KG1 (cell line): ENCODE measurements at regions not wholly inside any gene's neighbourhood (a gene's known extent, or its start where the extent isn't known, plus 50 kb on each side); places are given as distances from the start of the nearest gene placed in this dataset.
A peak's percentile ranks its signal among the peaks of the same experiment; 100 is the strongest.

Source experiments
- DNase-seq: peaks from one replicate; lab custom pipeline; 2025; lab: John Stamatoyannopoulos, UW

DNA sequence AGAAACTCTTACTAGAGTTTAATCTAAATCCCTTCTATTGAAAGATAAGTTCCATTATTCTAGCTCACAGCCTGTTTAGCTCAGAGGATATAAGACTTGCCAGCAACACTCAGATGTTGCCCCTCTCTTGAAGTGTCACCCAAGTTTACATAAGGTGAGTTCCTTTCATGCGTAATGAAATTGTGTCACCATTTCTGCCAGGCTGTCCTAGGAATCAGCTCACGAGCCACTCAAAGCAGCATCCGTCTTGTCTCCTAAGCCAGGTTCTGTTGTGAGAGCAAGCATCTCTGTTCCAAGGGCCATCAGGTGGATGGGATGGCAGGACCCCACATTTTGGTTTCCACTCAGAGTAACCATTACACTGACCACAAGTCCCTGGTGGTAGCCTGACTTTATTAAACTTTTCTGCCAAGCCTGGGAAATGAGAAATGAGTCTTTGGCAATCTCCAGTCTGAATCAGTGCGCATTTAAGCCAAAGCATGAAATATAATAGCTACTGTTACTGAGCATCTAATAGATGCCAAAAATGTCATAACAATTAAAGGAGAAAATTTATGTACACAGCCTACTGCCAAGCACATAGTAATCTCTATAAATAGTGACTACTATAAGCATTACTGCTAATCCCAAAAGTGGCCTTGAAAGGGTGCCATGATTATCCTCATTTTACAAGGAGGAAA lies 179.6 kb upstream of the MIR17HG start:
- DNase-seq: no peak

DNA sequence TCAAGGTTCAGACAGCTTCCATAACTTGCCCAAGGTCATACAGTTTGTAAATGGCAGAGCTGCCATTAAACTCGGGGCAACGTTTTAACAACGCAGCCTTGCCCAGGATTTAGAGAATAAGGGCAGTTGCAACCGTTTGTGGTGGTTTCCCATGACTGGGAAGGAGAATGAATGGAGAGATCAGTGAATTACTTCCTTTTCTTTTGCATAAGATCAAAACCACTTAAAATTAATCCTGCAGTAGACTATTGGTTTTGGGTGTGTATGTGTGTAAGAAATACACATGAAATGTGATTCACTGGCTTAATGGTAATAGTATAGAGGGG lies 179.1 kb upstream of the MIR17HG start:
- no peak for DNase-seq

DNA sequence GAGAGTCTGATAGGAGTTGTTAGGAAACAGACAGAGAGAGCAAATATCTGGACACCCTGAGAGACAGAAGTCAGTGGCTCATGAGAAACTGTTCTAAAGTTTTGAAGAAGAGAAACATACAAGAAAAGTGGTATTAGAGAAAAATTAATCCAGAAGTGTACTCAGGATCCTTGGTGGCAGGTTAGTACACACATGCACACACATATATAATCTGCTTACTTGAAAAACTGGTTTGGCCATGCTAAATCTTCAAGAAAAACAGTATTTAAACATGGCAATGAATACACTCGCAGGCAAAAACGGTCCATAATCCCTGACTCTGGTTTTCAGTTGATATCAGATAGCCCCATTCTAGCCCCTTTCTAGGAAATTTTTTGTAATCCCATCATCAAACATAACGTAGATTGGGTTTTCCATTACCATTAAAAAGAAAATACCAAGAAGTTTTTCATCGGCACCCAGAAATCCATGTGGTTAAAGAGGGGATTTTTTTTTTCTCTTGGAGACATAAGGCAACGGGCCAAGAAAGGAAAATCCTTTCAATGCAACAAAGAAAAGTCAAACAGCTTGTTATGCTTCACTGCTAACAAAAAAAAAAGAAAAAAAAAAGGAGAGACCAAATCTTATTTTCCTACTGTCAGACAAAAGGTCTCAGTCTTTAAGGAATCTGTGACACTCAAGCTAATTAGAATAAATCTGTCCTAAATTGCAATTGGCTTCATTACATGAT lies 178.0 kb upstream of the MIR17HG start:
- DNase-seq: no peak

DNA sequence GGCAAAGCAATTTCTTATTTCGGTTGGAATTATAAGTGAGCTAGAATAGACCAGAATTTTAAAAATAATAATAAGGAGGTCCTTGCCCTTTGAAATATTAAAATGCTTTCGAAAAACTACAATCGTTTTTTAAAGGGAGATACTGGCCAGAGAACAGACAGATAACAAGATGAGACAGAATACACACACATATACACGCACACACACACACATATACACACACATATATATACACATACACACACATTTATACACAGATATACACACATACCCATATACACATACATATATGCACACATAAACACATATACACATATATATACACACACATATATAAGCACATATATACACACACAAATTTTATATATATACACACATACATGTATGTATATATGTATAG lies 175.3 kb upstream of the MIR17HG start:
- no peak for DNase-seq

DNA sequence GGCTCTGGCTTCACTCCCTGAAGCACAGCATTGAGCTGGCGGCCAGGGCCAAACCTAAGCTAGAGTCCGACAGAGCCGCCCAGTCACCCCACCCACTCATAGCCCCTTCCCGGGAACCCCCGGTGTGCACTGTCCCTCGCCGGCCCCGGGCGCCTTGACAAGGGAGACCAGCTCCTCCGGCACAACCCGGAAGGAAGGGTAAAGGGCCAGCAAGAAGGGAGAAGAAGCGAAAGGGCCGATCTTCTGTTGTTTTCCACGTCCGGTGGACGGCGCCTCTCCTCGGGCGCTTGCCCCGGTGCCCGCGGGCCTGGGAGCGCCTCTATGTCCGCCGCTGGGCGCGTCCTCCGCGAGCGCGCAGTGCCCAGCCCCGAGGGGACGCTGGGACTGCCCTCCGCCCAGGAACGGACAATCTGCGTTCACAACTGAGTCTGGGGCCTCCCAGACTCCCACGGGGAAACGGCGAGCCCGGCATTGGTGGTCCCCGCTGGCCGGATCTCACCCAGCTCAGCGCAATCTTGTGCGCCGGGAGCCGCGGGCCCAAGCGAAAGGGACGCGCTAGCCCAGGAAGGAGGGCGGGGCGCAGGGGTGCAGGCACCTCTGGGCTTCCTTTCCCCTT lies 172.5 kb upstream of the MIR17HG start:
- DNase-seq: no peak

DNA sequence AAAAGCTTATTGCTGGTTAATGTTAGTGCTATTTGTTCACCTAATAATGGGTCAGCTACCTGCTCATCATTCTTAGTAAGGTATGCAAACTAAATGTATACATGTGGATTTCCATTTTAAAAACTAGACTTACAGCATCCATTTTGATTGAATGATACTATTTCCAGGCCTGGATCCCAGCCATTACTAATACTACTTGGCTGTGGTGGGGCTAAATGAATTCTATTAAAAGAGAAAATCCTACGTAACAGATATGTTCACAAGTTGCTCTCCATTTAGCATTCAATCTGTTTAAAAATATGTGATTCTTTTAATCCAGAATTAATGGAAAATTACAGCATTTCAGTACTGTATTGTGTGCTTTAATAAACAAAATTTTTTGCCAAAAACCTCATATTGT lies 169.4 kb upstream of the MIR17HG start:
- no peak for DNase-seq

DNA sequence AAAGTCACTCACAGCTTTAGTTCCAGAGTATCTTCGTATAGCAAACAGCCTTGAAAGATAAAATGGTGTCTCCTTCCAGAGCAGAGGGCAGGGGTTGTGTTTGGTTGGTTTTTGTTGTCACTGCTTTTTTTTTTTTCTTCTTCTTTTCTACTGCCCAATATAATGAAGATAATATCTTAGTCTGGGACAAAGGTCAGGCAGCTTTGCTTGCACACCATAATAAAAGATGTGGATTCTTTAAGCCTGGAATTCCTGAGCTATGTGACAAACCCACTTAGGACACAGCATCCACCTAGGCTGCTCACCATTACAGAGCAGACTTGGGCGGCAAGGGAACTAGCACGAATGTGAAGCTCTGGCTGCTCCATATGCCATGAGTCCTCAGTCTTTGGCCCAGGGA lies 165.6 kb upstream of the MIR17HG start:
- no peak for DNase-seq

DNA sequence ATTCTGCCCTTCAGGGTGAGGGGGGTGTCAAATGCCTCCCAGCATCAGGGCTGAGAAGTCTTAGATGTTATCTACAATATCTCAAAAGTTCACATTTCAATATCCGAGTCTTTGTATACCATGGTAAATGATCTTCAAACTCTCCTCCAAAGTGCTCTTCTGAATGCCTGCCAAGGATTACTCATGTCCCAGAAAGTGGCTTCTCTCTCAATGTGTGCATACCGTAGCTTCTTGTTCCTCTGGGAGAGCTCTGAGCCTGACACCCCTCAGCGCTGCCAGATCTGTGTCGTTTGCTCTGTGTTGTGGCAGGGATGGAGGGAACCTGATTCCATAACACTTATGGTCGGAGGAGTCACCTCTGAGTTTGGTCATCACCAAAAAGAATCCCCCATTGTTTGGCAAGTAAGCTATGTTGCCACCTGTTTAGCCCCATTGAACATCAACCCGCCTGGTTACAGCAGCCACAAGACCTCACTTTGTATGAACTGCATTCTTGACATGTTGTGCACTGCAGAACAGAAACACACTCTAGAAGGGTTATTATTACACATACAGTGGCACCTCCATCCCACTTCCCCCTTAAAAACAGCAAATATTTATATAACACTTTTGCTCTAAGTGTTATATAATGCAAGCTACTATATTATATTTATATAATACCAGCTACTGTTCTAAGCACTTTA lies 163.1 kb upstream of the MIR17HG start:
- no peak for DNase-seq

DNA sequence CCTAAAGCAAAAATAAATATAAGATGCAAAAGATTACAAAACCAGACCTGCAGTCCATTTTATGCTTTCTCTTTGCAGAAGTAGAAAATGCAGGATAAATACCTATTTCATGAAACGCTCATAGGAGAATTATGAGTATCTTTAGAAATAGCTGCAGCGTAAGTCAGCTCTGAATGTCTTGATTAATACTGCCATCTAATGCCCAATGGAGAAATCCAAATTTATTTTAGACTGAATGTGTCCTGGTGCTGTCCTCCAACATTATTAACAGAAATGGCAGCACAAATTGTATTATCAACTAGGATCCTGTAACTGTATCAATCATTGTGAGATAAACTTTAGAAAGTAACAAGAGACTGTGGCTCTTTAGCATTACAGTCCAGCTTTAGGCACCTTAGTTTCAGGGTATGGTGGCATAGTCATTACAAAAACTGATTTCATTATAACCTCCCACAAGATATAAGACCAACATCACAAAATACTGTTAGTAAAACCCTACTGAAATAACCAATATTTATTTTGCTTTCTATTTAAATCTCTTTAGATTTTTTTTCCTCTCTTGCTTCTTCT lies 162.1 kb upstream of the MIR17HG start:
- DNase-seq: no peak

DNA sequence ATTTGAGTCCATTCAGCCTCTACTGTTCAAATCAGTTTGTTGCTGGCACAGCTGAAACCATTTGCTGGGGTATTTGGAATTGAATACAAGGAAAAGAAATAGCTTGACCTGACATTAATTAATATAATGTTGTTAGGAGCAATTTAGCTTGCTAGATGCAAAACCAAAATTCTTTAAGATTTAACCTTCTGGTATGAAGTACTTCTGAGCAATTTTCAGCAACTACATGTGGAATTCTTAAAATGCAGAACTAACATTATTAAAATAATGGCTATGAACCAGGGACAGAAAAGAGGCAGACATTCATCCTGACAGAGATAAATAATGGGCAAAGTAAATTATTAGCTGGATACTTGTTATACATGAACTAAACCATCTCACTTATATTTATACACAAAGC lies 160.0 kb upstream of the MIR17HG start:
- no peak for DNase-seq

DNA sequence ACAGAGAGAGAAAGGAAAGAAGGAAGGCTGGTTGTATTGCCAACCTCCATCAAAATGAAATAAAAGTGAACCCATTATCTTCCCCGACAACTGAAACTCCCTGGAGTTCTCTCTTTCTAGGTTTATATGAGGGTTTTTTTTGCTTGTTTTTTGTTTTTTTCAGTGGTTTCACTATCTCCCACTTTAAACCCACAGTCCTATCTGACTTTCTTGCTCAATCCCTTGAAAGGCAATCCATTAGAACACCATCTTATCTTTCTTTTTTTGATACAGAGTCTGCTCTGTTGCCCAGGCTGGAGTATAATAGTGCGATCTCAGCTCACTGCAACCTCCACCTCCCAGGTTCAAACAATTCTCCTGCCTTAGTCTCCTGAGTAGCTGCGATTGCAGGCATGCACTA lies 158.0 kb upstream of the MIR17HG start:
- no peak for DNase-seq

DNA sequence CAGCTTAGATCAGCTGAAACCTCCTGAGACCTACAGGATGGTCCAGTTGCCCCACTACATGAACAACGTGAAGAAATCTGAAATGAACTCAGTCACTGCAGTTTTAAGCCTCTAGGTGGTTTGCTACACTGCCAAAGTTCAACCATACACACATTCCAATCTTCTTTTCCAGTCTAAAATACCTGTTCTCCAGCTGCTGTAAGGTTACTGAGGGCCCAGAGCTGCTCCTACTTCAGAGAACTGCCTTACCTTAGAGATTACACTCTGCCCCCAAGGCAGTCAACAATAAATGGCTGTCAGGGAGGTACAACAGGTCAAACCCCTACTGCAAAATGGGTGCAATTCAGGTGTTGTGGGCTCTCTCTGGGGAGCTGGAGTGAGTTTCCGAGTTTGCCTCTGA lies 154.1 kb upstream of the MIR17HG start:
- DNase-seq: no peak

DNA sequence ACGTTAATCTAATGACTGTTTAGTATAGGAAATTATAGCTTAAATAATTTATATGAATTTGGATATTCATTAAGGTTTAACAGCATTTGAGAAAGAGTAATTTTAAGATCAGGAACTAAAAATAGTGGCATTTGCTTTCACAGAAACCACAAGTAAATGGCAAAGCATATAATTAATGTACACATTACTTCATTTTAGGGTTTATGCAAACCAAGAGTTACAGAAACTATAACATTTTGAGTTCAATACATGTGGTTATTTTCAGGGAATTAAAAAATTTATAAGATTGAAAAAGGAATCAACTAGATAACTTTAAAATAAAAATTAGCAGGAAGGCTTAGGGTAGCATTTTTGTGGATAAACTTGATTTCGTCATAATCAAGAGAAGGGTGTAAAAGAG lies 151.7 kb upstream of the MIR17HG start:
- DNase-seq: no peak

DNA sequence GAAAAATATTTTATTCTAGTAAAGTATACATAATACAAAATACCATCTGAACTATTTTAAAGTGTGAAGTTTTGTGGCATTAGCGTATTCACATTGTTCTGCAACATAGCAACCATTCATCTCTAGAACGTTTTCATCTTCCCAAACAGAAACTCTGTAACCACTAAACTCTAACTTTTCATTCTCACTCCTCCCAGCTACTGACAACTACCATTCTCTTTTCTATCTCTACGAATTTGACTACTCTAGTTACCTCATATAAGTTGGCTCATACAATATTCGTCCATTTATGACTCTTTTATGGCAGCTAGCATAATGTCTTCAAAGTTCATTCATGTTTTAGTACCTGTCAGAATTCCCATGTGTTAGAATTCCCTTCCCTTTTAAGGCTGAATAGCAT lies 150.5 kb upstream of the MIR17HG start:
- no peak for DNase-seq

DNA sequence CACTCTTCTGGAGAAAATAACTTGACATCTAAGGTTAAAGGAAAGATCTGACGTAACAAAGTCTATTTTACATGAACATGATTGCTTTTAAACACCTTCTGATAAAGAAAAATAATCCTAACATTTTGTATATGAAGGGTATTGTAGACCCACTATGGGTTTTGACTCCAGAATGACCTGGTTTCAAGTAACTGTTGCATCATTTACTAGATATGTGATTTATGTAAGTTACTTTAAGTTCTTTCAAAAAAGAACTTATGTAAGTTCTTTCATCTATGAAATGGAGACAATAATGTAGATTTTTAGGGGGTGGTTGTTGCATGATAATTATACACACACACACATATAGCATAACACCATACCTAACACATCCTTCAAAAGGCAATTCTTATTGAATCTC lies 147.6 kb upstream of the MIR17HG start:
- no peak for DNase-seq

DNA sequence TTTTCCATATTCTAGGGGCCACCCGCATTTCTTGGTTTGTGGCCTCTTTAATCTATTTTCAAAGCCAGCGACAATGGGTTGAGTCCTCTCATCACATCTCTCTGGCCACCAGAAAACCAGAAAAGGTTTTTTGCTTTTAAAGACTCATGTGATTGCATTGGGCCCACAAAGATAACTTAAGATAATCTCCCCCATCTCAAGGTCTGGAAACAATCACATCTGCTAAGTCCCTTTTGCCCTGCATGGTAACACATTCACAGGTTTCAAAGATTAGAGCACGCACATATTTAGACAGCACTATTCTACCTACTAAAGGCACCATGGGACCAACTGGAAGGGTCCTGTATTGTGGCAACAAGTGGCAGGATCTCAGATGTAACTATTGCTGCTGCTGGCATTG lies 147.0 kb upstream of the MIR17HG start:
- DNase-seq: no peak

DNA sequence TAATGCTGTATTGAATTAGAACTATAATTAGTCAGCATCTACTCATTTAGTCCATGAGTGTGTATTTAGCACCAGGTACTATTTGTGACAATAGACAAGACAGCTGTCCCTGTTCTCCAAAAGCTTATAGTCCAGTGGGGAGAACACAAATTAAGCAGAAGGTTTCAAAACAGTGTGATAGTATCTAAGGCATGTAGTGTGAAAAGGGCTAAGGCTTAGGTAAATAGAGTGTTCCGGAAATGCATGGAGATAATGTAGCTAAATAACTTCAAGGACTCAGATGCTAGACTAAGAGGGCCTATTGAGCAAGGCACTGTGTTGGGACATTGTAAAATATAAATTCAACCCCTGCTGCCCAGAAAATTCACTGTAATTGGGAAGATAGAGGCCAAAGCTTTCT lies 144.1 kb upstream of the MIR17HG start:
- no peak for DNase-seq

DNA sequence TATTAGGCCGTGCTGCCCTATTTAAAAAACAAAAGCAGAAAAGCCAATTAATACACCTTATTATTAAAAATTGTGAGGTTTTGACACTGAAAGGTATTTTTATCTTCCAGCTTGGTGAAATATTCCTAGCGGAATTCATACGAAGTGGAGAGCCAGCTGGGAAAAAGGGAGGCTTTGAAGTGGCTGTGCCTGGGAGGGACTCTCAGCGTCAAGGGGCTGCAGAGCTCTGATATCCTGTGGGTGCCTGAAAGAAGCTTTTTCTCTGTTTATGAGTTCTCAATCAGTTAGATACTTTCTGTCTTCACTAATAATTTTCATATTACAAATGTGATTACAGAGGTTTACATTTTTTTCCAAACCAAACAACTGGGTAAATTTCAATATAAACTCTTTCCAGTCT lies 140.2 kb upstream of the MIR17HG start:
- DNase-seq: no peak

DNA sequence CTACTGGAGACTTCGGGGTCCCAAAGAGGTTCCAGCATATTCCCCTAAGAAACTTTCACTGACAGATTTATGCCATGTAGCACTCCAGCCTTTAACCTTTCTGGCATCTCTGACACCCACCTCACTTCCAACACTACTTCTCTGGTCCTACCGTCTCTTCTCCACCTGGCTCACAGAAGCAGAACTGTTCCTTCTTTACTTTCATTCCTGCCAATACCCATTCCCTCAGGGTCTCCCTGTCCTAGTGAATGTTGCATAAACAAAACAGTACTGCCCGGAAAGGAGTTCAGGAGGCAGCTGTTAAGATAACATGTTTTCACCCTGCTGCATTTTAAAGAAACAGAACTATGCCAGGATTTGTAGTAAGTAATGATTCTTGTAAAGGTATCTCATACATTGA lies 136.0 kb upstream of the MIR17HG start:
- no peak for DNase-seq

DNA sequence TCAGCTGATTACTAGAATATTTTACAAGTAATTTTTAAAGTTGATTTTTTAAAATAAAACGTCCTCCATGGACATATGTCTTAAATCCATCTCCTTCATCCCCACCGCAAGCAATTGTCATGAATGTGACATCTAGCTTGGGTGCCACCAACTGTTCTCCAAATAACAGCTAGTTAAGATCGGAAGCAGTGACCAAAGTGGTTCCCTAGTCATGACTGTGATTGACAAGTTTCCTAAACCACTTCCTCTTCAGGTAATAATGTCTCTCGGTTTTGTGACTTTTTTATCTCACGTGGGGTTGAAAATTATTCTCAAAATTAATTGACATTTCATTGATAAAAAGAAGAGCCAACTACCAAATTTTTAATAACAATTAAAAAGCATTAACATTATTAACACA lies 135.3 kb upstream of the MIR17HG start:
- peak; percentile 54 for DNase-seq

DNA sequence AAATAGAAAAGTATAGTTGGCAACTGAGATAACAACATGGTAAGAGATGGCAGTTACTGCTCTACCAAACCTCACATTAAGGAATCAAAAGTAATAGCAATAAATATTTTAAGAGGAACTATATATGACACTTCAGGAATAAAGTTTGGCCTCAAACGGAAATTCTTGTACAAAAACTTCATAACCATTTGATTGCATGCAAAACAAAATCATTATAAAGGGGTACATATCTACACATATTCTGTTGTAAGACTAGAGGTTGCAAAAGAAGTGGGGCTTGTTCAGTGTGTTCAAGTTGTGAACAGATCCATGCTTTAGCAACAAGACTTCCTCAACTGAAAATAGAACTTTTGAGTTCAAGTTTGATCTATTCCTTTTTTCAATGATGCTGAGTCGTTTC lies 133.5 kb upstream of the MIR17HG start:
- DNase-seq: no peak

DNA sequence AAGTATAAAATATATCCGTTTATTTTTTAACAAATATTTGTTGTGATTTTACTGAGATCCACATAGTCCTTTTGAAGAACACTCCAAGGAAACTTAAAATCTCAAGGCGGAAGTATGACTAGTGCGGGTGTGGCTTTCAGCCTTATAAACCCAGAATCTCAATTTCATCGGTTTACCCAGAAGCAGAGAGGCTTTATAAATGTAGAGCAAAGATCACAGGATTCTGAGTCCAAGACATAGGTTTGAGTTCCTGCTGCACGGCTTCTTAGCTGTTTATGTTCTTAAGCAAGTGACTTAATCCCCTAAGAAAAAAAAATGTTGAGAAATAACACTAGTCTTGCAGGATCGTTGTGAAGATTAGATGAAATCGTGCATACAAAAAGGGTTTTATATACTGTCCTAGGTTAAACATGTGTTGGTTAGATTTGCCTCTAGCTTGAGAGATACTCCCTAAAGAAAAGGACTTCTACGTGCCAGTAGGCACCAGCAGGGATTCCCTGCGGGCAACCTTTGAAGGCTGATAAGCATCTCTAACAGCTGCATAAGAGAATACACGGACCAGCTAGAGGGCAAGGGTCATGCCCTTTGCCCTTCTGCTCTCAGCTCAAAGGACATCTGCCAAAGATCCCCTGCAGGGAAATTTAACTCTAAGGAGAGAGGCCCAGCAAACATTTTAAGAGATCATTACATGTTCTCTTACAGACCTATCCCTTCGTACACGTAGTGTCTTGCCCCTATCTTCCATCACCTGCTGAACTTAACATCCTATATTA lies 130.4 kb upstream of the MIR17HG start:
- no peak for DNase-seq
